NB4 (cell line): ENCODE measurements at regions not wholly inside any gene's neighbourhood (a gene's known extent, or its start where the extent isn't known, plus 50 kb on each side); places are given as distances from the start of the nearest gene placed in this dataset.

Source experiments
- CTCF ChIP-seq: IDR thresholded peaks from one replicate; pipeline ENCODE4 v1.5.1; 2012; ENCODE audit warnings: low read depth, low read length
- MYC ChIP-seq: IDR thresholded peaks from 2 replicates; pipeline ENCODE4 v1.6.1; 2011; ENCODE audit warnings: low read depth, low read length
- POLR2A ChIP-seq: IDR thresholded peaks from 2 replicates; pipeline ENCODE4 v1.6.1; 2011; ENCODE audit warnings: mild to moderate bottlenecking; ENCODE audit not compliant: insufficient read length; ENCODE audit errors: extremely low read depth
- TF ChIP-seq, protein P1 (sequence below): IDR thresholded peaks from 2 replicates; pipeline ENCODE4 v1.6.1; 2011; ENCODE audit warnings: low read depth, low read length

- no peak for TF ChIP-seq POLR2A
- TF ChIP-seq CTCF, result no peak
- TF ChIP-seq, protein P1, sequence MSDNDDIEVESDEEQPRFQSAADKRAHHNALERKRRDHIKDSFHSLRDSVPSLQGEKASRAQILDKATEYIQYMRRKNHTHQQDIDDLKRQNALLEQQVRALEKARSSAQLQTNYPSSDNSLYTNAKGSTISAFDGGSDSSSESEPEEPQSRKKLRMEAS, result no peak
- no peak for TF ChIP-seq MYC
These were observed 58.8 kb upstream of the SLC6A11 start for GRCh38 chr3:10757021-10757820.
